Trophoblast cell (in vitro differentiated cells and primary cell): ENCODE measurements at regions not wholly inside any gene's neighbourhood (a gene's known extent, or its start where the extent isn't known, plus 50 kb on each side); places are given as distances from the start of the nearest gene placed in this dataset.

Experiments used
- DNase-seq, 2 donors: peaks; one replicate each; pipeline ENCODE4 v3.0.0-alpha.2; 2016
- H2AFZ ChIP-seq: 2 replicates; pipeline ENCODE4 v1.6.1; 2013; ENCODE audit warnings: low read length, moderate library complexity, mild to moderate bottlenecking; ENCODE audit not compliant: insufficient read depth, poor library complexity
- H2AK5ac ChIP-seq: 2 replicates; pipeline ENCODE4 v1.6.1; 2013; ENCODE audit warnings: mild to moderate bottlenecking, low read length
- H2BK120ac ChIP-seq: 2 replicates; pipeline ENCODE4 v1.6.1; 2013; ENCODE audit warnings: low read length, mild to moderate bottlenecking, moderate library complexity; ENCODE audit not compliant: insufficient read depth, poor library complexity
- H2BK12ac ChIP-seq: 2 replicates; pipeline ENCODE4 v1.6.1; 2013; ENCODE audit warnings: mild to moderate bottlenecking, low read length, moderate library complexity
- H2BK5ac ChIP-seq: 2 replicates; pipeline ENCODE4 v1.6.1; 2013; ENCODE audit warnings: low read length, low read depth, moderate library complexity, mild to moderate bottlenecking; ENCODE audit not compliant: poor library complexity
- H3K14ac ChIP-seq: 2 replicates; pipeline ENCODE4 v1.6.1; 2013; ENCODE audit warnings: mild to moderate bottlenecking, low read length
- H3K18ac ChIP-seq: 2 replicates; pipeline ENCODE4 v1.6.1; 2013; ENCODE audit warnings: mild to moderate bottlenecking, low read length
- H3K23ac ChIP-seq: 2 replicates; pipeline ENCODE4 v1.6.1; 2013; ENCODE audit warnings: low read length
- H3K27ac ChIP-seq: 2 replicates; pipeline ENCODE4 v1.5.1; 2013; ENCODE audit warnings: low read depth, mild to moderate bottlenecking, inconsistent platforms, low read length, moderate library complexity
- H3K27me3 ChIP-seq: 2 replicates; pipeline ENCODE4 v1.6.1; 2013; ENCODE audit warnings: inconsistent platforms, mild to moderate bottlenecking, low read length, moderate library complexity; ENCODE audit not compliant: insufficient read depth
- H3K36me3 ChIP-seq, 2 experiments: 1 replicate in 1 of 2; 2 replicates in 1 of 2; pipeline ENCODE4 v1.6.1; 2013; ENCODE audit warnings: low read length in 2 of 2, mild to moderate bottlenecking in 2 of 2, moderate library complexity in 1 of 2; ENCODE audit not compliant: insufficient read depth in 2 of 2, control insufficient read depth in 1 of 2
- H3K4ac ChIP-seq: 2 replicates; pipeline ENCODE4 v1.6.1; 2013; ENCODE audit warnings: low read depth, mild to moderate bottlenecking, low read length, moderate library complexity
- H3K4me1 ChIP-seq, 2 experiments: 1 replicate in 1 of 2; 2 replicates in 1 of 2; pipeline ENCODE4 v1.6.1; 2013; ENCODE audit warnings: low read length in 2 of 2, mild to moderate bottlenecking in 2 of 2, moderate library complexity in 1 of 2; ENCODE audit not compliant: insufficient read depth in 2 of 2, control insufficient read depth in 1 of 2
- H3K4me2 ChIP-seq: 2 replicates; pipeline ENCODE4 v1.6.1; 2013; ENCODE audit warnings: inconsistent platforms, mild to moderate bottlenecking, low read length, moderate library complexity
- H3K4me3 ChIP-seq: 2 replicates; pipeline ENCODE4 v1.5.1; 2013; ENCODE audit warnings: mild to moderate bottlenecking, low read depth, low read length, inconsistent platforms
- H3K79me1 ChIP-seq: one replicate; pipeline ENCODE4 v1.6.1; 2013; ENCODE audit warnings: low read length
- H3K79me2 ChIP-seq: 2 replicates; pipeline ENCODE4 v1.6.1; 2013; ENCODE audit warnings: low read length, mild to moderate bottlenecking; ENCODE audit not compliant: control insufficient read depth, insufficient read depth, poor library complexity
- H3K9ac ChIP-seq: 2 replicates; pipeline ENCODE4 v1.6.1; 2013; ENCODE audit warnings: mild to moderate bottlenecking, low read length
- H3K9me3 ChIP-seq: 2 replicates; pipeline ENCODE4 v1.6.1; 2013; ENCODE audit warnings: low read depth, mild to moderate bottlenecking, control low read depth, inconsistent platforms, low read length; ENCODE audit not compliant: insufficient read depth
- H4K12ac ChIP-seq: 2 replicates; pipeline ENCODE4 v1.6.1; 2013; ENCODE audit warnings: low read depth, mild to moderate bottlenecking, low read length, moderate library complexity
- H4K8ac ChIP-seq: 2 replicates; pipeline ENCODE4 v1.6.1; 2013; ENCODE audit warnings: low read depth, mild to moderate bottlenecking, low read length, moderate library complexity
- H4K91ac ChIP-seq: one replicate; pipeline ENCODE4 v1.6.1; 2013; ENCODE audit warnings: low read depth, mild to moderate bottlenecking, low read length, moderate library complexity
- WGBS: extraction: QIAGEN DNeasy Blood & Tissue Kit; methylation state at CpG from one replicate; pipeline ENCODE4 v1.1.7; 2013; ENCODE audit warnings: missing lambda C conversion rate; ENCODE audit not compliant: insufficient read length, insufficient coverage; ENCODE audit errors: extremely low coverage; 5-methylcytosine and 5-hydroxymethylcytosine counted together

GRCh38 chr11:105269862-105270261, 130.3 kb upstream of the CARD18 start:
- Histone ChIP-seq H2BK120ac (no peak overlapping the region), H3K4me1 (no peaks in the 10 kb centered on the region), H3K36me3 (no peaks in the 10 kb centered on the region), H3K27ac (no peak overlapping the region), H4K12ac (no peak overlapping the region), H3K79me1 (no peaks in the 10 kb centered on the region), H3K4me3 (no peak overlapping the region), H2AFZ (no peak overlapping the region), H3K9me3 (no peaks in the 10 kb centered on the region), H3K23ac (no peak overlapping the region), H3K9ac (no peak overlapping the region), H2BK12ac (no peak overlapping the region), H4K8ac (no peak overlapping the region), H3K18ac (no peak overlapping the region), H3K79me2 (no peaks in the 10 kb centered on the region), H3K4me2 (no peak overlapping the region), H2BK5ac (no peak overlapping the region), H3K27me3 (no peaks in the 10 kb centered on the region), H3K4ac (no peak overlapping the region), H2AK5ac (no peak overlapping the region), H4K91ac (no peak overlapping the region), H3K14ac (no peak overlapping the region)
- no peak for DNase-seq

DNA sequence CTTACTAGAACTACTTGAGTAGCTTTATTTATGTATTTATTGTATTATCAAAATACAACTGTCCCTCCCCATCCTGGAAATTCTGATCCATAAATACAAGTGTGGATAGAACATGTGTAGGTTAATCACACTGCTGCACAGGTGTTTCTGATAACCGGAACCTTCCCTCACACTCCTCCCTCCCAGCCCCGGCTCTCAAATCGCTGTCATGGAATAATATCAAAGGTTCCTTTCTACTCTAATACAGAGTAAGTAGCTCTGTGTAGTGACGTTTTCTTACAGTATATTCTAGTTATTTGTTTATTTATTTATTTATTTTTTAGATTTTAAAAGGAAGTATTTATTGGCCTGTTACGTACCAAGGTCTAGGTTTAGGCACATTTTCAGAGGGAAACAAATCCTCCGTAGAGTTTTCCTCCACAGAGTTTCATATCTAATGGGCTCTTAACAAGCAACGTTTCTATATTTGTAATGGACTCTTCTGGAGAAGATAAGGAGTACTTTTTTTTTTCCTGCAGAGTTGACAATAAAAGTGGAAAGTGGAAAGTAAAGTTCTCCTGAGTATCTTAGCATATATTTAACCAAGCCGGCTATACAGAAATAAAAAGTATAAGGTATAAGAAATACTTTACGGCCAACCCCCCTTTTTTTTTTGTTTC, 129.0 kb upstream of the CARD18 start:
- Histone ChIP-seq H3K79me1 (no peaks in the 10 kb centered on the region), H4K12ac (no peak overlapping the region), H2BK12ac (no peak overlapping the region), H3K4me2 (no peak overlapping the region), H4K8ac (no peak overlapping the region), H2AK5ac (no peak overlapping the region), H3K4me3 (no peak overlapping the region), H2AFZ (no peak overlapping the region), H3K36me3 (no peaks in the 10 kb centered on the region), H2BK120ac (no peak overlapping the region), H3K23ac (no peak overlapping the region), H3K27ac (no peak overlapping the region), H3K4me1 (no peaks in the 10 kb centered on the region), H4K91ac (no peak overlapping the region), H3K79me2 (no peaks in the 10 kb centered on the region), H3K14ac (no peak overlapping the region), H3K18ac (no peak overlapping the region), H3K4ac (no peak overlapping the region), H3K9ac (no peak overlapping the region), H2BK5ac (no peak overlapping the region), H3K27me3 (no peaks in the 10 kb centered on the region), H3K9me3 (no peaks in the 10 kb centered on the region)
- WGBS = no CpG with 5 or more reads among the region's 9 CpGs
- no peak for DNase-seq

DNA sequence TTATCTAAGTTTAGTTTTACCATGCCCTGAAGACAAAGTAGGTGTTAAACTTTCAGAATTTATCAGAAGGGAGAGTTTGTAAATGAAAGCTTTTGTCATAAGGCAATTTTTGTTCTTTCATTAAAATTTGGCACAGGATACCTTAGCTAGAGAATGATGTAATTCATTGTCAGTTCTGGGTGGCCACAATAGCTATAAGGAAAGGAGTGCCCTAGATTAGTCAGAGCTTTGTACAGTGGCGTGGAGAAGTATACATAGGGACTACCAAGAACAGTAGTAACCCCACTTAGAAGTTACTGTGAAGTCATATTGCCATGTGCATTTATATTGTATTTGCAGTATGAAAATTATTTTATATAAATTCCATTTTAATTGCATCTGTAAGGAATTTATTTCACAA, 126.3 kb upstream of the CARD18 start:
- H3K4me3 ChIP-seq = no peak overlapping the region
- no peak overlapping the region for H4K8ac ChIP-seq
- H3K79me2 ChIP-seq = no peaks in the 10 kb centered on the region
- H2AFZ ChIP-seq = no peak overlapping the region
- H3K4me1 ChIP-seq = no peaks in the 10 kb centered on the region
- H3K4me2 ChIP-seq = no peak overlapping the region
- no peak overlapping the region for H4K12ac ChIP-seq
- no peak overlapping the region for H3K27ac ChIP-seq
- H3K9me3 ChIP-seq = no peaks in the 10 kb centered on the region
- no peaks in the 10 kb centered on the region for H3K79me1 ChIP-seq
- H2BK120ac ChIP-seq = no peak overlapping the region
- no peak for DNase-seq
- no peak overlapping the region for H3K18ac ChIP-seq
- WGBS = no CpG with 5 or more reads among the region's 1 CpG
- H2BK5ac ChIP-seq = no peak overlapping the region
- H3K4ac ChIP-seq = no peak overlapping the region
- no peak overlapping the region for H3K23ac ChIP-seq
- no peaks in the 10 kb centered on the region for H3K36me3 ChIP-seq
- H3K14ac ChIP-seq = no peak overlapping the region
- H4K91ac ChIP-seq = no peak overlapping the region
- no peak overlapping the region for H2AK5ac ChIP-seq
- no peaks in the 10 kb centered on the region for H3K27me3 ChIP-seq
- no peak overlapping the region for H2BK12ac ChIP-seq
- no peak overlapping the region for H3K9ac ChIP-seq

GRCh38 chr11:105260976-105261375, 121.4 kb upstream of the CARD18 start:
- Histone ChIP-seq H4K12ac (no peak overlapping the region), H3K4me1 (no peaks in the 10 kb centered on the region), H3K9me3 (no peaks in the 10 kb centered on the region), H2BK5ac (no peak overlapping the region), H3K36me3 (no peaks in the 10 kb centered on the region), H4K91ac (no peak overlapping the region), H3K79me2 (no peaks in the 10 kb centered on the region), H2AFZ (no peak overlapping the region), H3K23ac (no peak overlapping the region), H2BK120ac (no peak overlapping the region), H3K4me2 (no peak overlapping the region), H3K4me3 (no peak overlapping the region), H4K8ac (no peak overlapping the region), H3K27ac (no peak overlapping the region), H3K14ac (no peak overlapping the region), H3K4ac (no peak overlapping the region), H2BK12ac (no peak overlapping the region), H3K18ac (no peak overlapping the region), H3K79me1 (no peaks in the 10 kb centered on the region), H2AK5ac (no peak overlapping the region), H3K27me3 (no peaks in the 10 kb centered on the region), H3K9ac (no peak overlapping the region)
- no peak for DNase-seq
- no CpG with 5 or more reads among the region's 1 CpG for WGBS
